Smooth muscle cell (in vitro differentiated cells): ENCODE measurements at regions not wholly inside any gene's neighbourhood (a gene's known extent, or its start where the extent isn't known, plus 50 kb on each side); places are given as distances from the start of the nearest gene placed in this dataset.

ENCODE experiments used
- DNase-seq: peaks from one replicate; lab custom pipeline; 2025; ENCODE audit not compliant: unreplicated experiment; lab: John Stamatoyannopoulos, UW
- H2AFZ ChIP-seq: fragments of 200-600 bp; sonication (generic); 2 replicates; pipeline ENCODE4 v1.6.0; 2016; ENCODE audit warnings: antibody characterized with exemption, low read depth, mild to moderate bottlenecking
- H3F3A ChIP-seq: fragments of 200-600 bp; sonication (generic); 2 replicates; pipeline ENCODE4 v1.6.0; 2017; ENCODE audit warnings: antibody characterized with exemption, low read depth
- H3K27ac ChIP-seq: fragments of 200-600 bp; sonication (generic); 2 replicates; pipeline ENCODE4 v1.5.1; 2016; ENCODE audit warnings: low read depth, mild to moderate bottlenecking
- H3K27me3 ChIP-seq: fragments of 200-600 bp; sonication (generic); 2 replicates; pipeline ENCODE4 v1.6.1; 2016; ENCODE audit warnings: low read depth, mild to moderate bottlenecking
- H3K36me3 ChIP-seq: fragments of 200-600 bp; sonication (generic); 2 replicates; pipeline ENCODE4 v1.5.1; 2016; ENCODE audit warnings: low read depth
- H3K4me1 ChIP-seq: fragments of 200-600 bp; sonication (generic); 2 replicates; pipeline ENCODE4 v1.5.1; 2016; ENCODE audit warnings: low read depth
- H3K4me2 ChIP-seq: fragments of 200-600 bp; sonication (generic); 2 replicates; pipeline ENCODE4 v1.6.0; 2016; ENCODE audit warnings: mild to moderate bottlenecking
- H3K4me3 ChIP-seq: fragments of 200-600 bp; sonication (generic); 2 replicates; pipeline ENCODE4 v1.5.1; 2016; ENCODE audit warnings: mild to moderate bottlenecking
- H3K79me2 ChIP-seq: fragments of 200-600 bp; sonication (generic); 2 replicates; pipeline ENCODE4 v1.6.0; 2016; ENCODE audit warnings: low read depth, mild to moderate bottlenecking
- H3K9ac ChIP-seq: fragments of 200-600 bp; sonication (generic); 2 replicates; pipeline ENCODE4 v1.6.0; 2016; ENCODE audit warnings: low read depth
- H3K9me3 ChIP-seq: fragments of 200-600 bp; sonication (generic); replicated peaks from 2 replicates; pipeline ENCODE4 v1.5.1; 2016; ENCODE audit warnings: low read depth
- H4K20me1 ChIP-seq: fragments of 200-600 bp; sonication (generic); 2 replicates; pipeline ENCODE4 v1.6.0; 2016; ENCODE audit warnings: low read depth
- CTCF ChIP-seq: fragments of 200-600 bp; sonication (generic); IDR thresholded peaks from 2 replicates; pipeline ENCODE4 v1.5.1; 2017; ENCODE audit warnings: borderline replicate concordance, mild to moderate bottlenecking, antibody characterized with exemption; ENCODE audit not compliant: insufficient read depth, poor library complexity, severe bottlenecking
- WGBS: methylation state at CpG from one replicate; pipeline ENCODE4 v1.1.7; 2016; ENCODE audit warnings: low lambda C conversion rate; 5-methylcytosine and 5-hydroxymethylcytosine counted together

GRCh38 chrX:25124391-25124790, 108.6 kb upstream of the ARX start:
- Histone ChIP-seq H3K4me3 (no peak overlapping the region), H3K4me1 (no peaks in the 10 kb centered on the region), H2AFZ (no peak overlapping the region), H3K27ac (no peak overlapping the region), H3K36me3 (no peaks in the 10 kb centered on the region), H3K79me2 (no peaks in the 10 kb centered on the region), H3K4me2 (no peak overlapping the region), H3F3A (no peaks in the 10 kb centered on the region), H4K20me1 (no peaks in the 10 kb centered on the region), H3K9ac (no peak overlapping the region), H3K9me3 (no peaks in the 10 kb centered on the region), H3K27me3 (no peaks in the 10 kb centered on the region)
- TF ChIP-seq CTCF, result no peak
- 88% methylated on average over 2 of the region's 2 CpGs for WGBS
- no peak for DNase-seq

- H3K4me1 ChIP-seq, result no peaks in the 10 kb centered on the region
- H3K4me3 ChIP-seq, result no peak overlapping the region
- no peak for DNase-seq
- TF ChIP-seq CTCF, result no peak
- no peaks in the 10 kb centered on the region for H4K20me1 ChIP-seq
- WGBS, result 98% methylated on average over 2 of the region's 2 CpGs
- no peak overlapping the region for H3K9ac ChIP-seq
- no peak overlapping the region for H3K4me2 ChIP-seq
- no peak overlapping the region for H2AFZ ChIP-seq
- no peaks in the 10 kb centered on the region for H3K36me3 ChIP-seq
- no peaks in the 10 kb centered on the region for H3F3A ChIP-seq
- H3K27ac ChIP-seq, result no peak overlapping the region
- no peaks in the 10 kb centered on the region for H3K79me2 ChIP-seq
- H3K9me3 ChIP-seq, result no peaks in the 10 kb centered on the region
- no peaks in the 10 kb centered on the region for H3K27me3 ChIP-seq
These were observed 96.4 kb upstream of the ARX start for GRCh38 chrX:25112156-25112555.

- H3K9ac ChIP-seq, result no peak overlapping the region
- TF ChIP-seq CTCF, result no peak
- no peaks in the 10 kb centered on the region for H3K27me3 ChIP-seq
- no peaks in the 10 kb centered on the region for H3K36me3 ChIP-seq
- H3K4me1 ChIP-seq, result peaks cover 22% of the 10 kb centered on the region
- H3K4me3 ChIP-seq, result no peak overlapping the region
- no peaks in the 10 kb centered on the region for H3K79me2 ChIP-seq
- no peak overlapping the region for H2AFZ ChIP-seq
- H4K20me1 ChIP-seq, result no peaks in the 10 kb centered on the region
- WGBS, result 79% methylated on average over 2 of the region's 2 CpGs
- H3F3A ChIP-seq, result no peaks in the 10 kb centered on the region
- H3K27ac ChIP-seq, result no peak overlapping the region
- no peak overlapping the region for H3K4me2 ChIP-seq
- no peaks in the 10 kb centered on the region for H3K9me3 ChIP-seq
- no peak for DNase-seq
These were observed 92.7 kb upstream of the ARX start for GRCh38 chrX:25108481-25108880.

- H3F3A ChIP-seq, result no peaks in the 10 kb centered on the region
- H3K9ac ChIP-seq, result no peak overlapping the region
- no peak overlapping the region for H3K4me3 ChIP-seq
- WGBS, result 47% methylated on average over 4 of the region's 4 CpGs
- H3K4me2 ChIP-seq, result no peak overlapping the region
- no peaks in the 10 kb centered on the region for H3K79me2 ChIP-seq
- no peak overlapping the region for H3K27ac ChIP-seq
- no peak for TF ChIP-seq CTCF
- no peaks in the 10 kb centered on the region for H3K36me3 ChIP-seq
- H2AFZ ChIP-seq, result no peak overlapping the region
- DNase-seq, result no peak
- no peaks in the 10 kb centered on the region for H3K27me3 ChIP-seq
- H3K4me1 ChIP-seq, result peaks cover 22% of the 10 kb centered on the region
- no peaks in the 10 kb centered on the region for H4K20me1 ChIP-seq
- H3K9me3 ChIP-seq, result no peaks in the 10 kb centered on the region
These were observed 89.5 kb upstream of the ARX start for GRCh38 chrX:25105221-25105620.
